CD4-positive, alpha-beta T cell treated with Interleukin-12 subunit alpha and Interleukin-12 subunit beta, for 1 hour (primary cell): ENCODE measurements at regions not wholly inside any gene's neighbourhood (a gene's known extent, or its start where the extent isn't known, plus 50 kb on each side); places are given as distances from the start of the nearest gene placed in this dataset.

Experiments
- DNase-seq: peaks from one replicate; pipeline ENCODE4 v3.0.0-alpha.2; 2020

GRCh38 chr5:120362426-120362825 lies 101.7 kb upstream of the PRR16 start:
- DNase-seq: no peak

DNA sequence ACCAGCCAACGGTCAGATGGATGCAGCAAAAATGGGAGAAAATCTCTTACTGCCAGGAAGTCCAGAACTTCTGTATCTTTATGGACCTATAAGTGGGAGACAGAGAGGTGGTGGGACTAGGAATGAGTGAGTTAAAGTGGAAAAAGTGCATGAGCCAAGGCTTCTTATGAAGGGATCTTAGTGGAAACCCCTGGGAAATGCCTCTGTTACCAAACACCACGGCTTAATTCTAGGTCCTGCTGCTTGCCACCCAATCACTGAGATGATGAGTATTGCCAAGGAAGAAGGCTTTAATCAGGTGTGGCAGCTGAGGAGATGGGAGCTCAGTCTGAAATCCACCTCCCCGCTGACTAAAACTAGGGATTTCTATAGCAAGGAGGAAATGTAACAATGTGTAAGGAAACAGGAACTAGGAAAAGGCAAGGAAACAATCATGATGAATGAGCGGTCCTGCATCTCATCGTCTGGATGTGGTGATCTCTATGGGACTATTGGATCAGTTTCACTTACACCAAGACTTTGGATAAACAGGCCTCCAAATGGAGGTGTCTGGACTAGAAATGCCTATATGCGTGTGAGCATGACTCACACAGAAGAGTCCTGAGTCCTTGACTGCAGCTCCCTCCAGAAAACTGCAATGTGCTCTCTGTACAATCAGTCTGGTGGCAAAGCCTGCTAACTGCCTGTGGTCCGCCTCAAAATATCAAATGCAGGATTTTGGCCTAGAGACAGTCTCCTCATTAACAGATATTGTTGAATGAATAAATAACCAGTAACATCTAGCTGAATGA lies 98.2 kb upstream of the PRR16 start:
- no peak for DNase-seq

- DNase-seq: no peak
Observed at GRCh38 chr5:120367896-120368634, 96.0 kb upstream of the PRR16 start.

DNA sequence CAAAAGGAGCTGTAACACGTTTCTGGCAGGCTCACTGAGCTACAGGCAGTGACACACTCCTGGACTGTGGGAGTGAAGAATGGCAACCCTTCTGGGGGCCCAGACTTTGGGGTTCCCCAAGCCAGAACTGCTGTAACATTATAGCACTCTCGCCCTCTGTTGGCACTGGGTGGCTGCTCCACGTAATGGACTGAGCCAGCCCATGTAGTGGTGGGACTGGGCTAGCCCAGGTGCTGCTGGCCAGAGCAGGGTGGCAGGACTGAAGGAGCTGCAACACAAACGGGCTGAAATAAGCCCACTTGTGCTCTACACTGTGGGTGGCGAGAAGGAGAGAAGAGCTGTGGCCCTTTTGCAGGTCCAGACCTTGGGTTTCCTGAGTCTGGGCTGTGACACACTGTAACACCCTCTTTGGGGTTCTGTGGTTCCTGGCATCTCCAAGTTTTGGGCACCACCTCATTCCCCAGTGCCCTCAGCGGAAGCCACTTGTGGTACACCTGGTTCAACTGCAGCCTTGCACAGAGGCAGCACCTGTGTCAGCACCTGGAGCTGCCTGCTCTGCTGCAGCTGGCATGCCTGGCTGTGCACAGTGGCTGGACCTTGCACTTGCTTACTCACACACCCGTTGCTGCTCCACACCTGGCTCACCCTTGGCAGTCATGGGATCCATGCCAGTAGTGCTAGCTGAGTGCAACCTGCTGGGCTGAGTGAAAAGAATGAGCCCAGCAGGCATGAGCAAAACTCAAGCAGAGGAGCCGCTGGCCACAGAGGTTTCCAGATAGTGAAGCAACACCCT lies 95.0 kb upstream of the PRR16 start:
- DNase-seq: no peak

- DNase-seq: no peak
Observed at GRCh38 chr5:120372899-120373298, 91.2 kb upstream of the PRR16 start.

DNA sequence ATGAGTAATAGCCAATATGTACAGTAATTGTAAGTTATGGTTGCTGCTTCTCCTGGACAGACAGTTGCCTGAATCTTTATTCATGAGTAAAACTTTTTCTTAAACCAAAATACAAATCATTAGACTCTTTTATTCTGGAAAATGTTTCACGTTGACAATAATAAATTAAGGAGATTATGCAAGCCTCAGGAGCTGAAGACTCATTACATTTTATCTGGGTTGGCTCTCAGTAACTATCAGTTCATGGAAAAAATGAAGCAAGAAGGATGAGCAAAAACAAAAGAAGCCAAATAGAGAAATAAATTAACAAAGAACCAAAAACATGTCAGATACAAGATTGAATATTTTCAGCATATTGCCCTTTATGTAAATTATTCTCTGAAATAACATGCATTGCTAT lies 88.9 kb upstream of the PRR16 start:
- no peak for DNase-seq

DNA sequence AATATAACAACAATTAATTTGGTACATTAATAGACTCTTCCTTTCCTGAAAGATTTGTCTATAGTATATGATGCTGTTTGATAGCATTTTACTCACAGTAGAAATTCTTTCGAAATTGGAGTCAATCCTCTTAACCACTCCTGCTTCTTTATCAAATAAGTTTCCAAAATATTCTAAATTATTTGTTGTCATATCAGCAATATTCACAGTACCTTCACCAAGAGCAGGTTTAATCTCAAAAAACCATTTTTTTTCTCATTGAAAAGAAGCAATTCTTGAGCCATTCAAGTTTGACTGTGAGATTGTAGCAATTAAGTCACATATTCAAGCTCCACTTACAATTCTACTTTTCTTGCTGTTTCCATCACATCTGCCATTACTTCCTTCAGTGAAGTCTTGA lies 83.5 kb upstream of the PRR16 start:
- no peak for DNase-seq

DNA sequence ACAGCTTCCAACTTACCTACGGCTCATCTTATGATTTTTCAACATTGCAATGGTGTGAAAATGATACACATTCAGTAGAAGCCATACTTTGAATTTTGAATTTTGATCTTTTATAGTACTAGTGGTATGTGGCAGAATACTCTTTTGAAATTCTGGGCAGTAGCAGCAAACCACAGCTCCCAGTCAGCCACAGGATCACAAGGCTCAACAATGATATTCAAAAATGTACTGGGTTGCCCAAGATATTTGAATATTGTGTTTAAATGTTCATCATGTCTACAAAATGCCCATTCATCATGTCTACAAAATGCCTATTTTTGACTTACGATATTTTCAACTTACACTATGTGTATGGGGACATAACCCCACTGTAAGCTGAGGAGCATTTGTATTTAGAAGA lies 81.3 kb upstream of the PRR16 start:
- DNase-seq: no peak

- no peak for DNase-seq
Observed at GRCh38 chr5:120386981-120387380, 77.1 kb upstream of the PRR16 start.

DNA sequence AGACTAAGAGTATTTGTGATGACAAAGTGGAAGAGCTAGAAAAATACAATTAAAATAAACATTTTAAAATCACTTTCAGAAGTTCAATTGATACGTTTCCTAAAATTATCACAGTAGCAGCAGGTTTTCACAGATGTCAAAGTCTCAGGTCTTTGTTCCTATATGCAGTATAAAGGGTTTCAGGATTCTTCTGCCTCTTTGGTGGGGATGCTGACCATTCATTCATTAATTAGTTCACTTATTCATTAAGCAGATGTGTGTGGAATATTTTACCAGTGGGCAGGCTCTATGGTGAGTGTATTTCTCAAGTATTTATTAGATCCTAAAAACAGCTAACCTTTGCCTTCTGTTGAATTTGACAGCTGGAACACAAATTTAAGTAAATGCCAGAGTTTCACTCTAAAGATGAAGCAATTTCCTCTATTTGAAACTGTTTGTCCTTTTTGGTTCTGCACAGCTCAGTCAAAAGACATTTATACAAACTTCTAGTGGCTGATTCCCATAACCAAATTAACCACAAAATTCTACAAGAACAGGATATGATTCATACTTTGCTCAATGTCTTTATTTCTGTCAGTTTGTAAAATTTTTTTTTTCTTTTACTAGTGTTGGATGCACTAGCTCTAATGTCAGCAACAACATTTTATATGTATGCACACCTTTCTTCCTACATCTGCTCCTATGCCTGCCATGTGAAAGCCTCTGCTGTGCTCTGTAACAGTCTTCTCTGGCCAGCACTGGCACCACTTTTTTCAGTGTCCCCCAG lies 75.9 kb upstream of the PRR16 start:
- DNase-seq: no peak

GRCh38 chr5:120394259-120394658 lies 69.8 kb upstream of the PRR16 start:
- DNase-seq: no peak

GRCh38 chr5:120396186-120396585 lies 67.9 kb upstream of the PRR16 start:
- no peak for DNase-seq

DNA sequence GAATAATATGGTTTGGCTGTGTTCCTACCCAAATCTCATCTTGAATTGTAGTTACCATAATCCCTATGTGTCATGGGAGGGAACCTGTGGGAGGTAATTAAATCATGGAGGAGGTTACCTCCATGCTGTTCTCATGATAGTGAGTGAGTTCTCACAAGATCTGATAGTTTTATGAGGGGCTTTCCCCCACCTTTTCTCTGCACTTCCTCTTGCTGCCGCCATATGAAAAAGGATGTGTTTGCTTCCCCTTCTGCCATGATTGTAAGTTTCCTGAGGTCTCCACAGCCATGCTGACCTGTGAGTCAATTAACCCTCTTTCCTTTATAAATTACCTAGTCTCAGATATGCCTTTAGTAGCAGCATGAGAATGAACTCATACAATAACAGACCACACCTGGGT lies 63.7 kb upstream of the PRR16 start:
- DNase-seq: no peak

GRCh38 chr5:120402606-120403005 lies 61.5 kb upstream of the PRR16 start:
- DNase-seq: no peak

DNA sequence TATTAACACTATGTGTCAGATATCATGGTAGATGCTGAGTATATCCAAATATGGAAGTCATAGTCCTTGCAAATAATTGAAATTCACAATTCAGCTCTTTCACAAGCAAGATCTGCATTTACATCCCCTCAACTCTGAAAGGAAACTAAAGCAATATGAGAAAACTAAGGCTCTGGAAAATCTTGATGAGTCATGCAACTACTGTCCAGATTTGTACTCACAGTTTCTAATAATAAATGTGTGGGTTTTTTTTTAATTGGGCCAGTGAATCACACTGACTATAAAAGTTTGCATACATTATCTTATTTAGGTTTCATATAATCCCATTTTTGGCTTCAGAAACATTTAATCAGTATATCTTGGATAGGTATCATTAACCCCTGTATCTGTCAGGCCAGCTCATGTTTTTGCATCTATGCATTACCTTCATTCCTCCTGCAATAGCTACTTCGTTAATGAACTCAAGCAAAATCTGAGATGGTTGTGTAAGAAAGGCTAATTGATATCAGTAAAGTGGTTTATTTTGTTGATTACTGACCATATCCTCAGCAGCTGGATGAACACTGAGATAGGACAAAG lies 58.7 kb upstream of the PRR16 start:
- DNase-seq: no peak

- no peak for DNase-seq
Observed at GRCh38 chr5:120405923-120406322, 58.2 kb upstream of the PRR16 start.

DNA sequence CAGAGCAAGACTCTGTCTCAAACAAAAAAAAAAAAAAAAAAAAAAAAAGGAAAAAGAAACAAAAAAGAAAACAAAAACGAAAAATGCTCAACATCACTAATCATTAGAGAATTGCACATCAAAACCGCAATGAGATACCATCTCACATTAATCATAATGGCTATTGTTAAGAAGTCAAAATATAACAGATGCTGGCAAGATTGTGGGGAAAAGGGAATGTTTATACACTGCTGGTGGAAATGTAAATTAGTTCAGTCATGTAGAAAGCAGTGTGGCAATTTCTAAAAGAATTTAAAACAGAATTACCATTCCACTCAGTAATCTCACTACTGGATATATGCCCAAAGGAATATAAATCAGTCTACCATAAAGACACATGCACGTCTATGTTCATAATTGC lies 50.4 kb upstream of the PRR16 start:
- no peak for DNase-seq
